SJSA1 (cell line): ENCODE measurements at regions not wholly inside any gene's neighbourhood (a gene's known extent, or its start where the extent isn't known, plus 50 kb on each side); places are given as distances from the start of the nearest gene placed in this dataset.
"Not testable (repeated sequence)": the region's sequence is repeated elsewhere in the genome, so short reads cannot be mapped to it uniquely, and the experiment has no call there.

Experiments used
- DNase-seq, 2 experiments: peaks; one replicate each; pipeline ENCODE4 v3.0.0-alpha.2; 2015 to 2020; ENCODE audit warnings: low spot score in 2 of 2, low read depth in 1 of 2
- H3K27ac ChIP-seq: fragments of 250-450 bp; sonication (Bioruptor Pico); 2 replicates; pipeline ENCODE4 v1.5.1; 2020; ENCODE audit warnings: mild to moderate bottlenecking, moderate library complexity
- H3K27me3 ChIP-seq: fragments of 250-450 bp; sonication (Bioruptor Pico); replicated peaks from 2 replicates; pipeline ENCODE4 v1.5.1; 2020; ENCODE audit warnings: mild to moderate bottlenecking, moderate library complexity
- H3K36me3 ChIP-seq: fragments of 250-450 bp; sonication (Bioruptor Pico); 2 replicates; pipeline ENCODE4 v1.5.1; 2020; ENCODE audit warnings: mild to moderate bottlenecking
- H3K4me1 ChIP-seq: fragments of 250-450 bp; sonication (Bioruptor Pico); replicated peaks from 2 replicates; pipeline ENCODE4 v1.6.1; 2021; ENCODE audit warnings: mild to moderate bottlenecking
- H3K4me3 ChIP-seq: fragments of 250-450 bp; sonication (Bioruptor Pico); 2 replicates; pipeline ENCODE4 v1.5.1; 2020; ENCODE audit warnings: mild to moderate bottlenecking
- H3K9me3 ChIP-seq: fragments of 250-450 bp; sonication (Bioruptor Pico); replicated peaks from 2 replicates; pipeline ENCODE4 v1.5.1; 2020; ENCODE audit warnings: mild to moderate bottlenecking

DNA sequence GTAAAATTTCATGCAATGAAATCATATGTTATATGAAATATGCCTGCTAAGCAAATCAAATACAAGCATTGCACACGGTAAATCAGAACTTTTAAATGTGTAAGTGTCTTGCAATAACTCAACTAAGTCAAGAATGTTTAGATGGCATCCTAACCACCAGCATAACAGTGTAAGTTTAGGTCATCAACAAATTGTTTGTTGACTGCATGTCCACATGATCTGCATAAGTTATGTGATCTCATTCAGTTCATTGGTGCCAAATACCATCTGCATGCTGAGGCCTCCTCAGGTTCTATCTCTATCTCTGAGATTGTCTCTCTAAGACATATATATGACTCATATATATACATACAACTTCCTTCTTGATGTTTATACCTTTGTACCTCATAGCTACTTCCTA lies 159.6 kb upstream of the STK32A start:
- Histone ChIP-seq H3K4me1 (no peaks in the 10 kb centered on the region), H3K36me3 (no peaks in the 10 kb centered on the region), H3K27me3 (no peaks in the 10 kb centered on the region), H3K9me3 (no peaks in the 10 kb centered on the region), H3K4me3 (no peak overlapping the region), H3K27ac (no peak overlapping the region)
- no peak for DNase-seq

DNA sequence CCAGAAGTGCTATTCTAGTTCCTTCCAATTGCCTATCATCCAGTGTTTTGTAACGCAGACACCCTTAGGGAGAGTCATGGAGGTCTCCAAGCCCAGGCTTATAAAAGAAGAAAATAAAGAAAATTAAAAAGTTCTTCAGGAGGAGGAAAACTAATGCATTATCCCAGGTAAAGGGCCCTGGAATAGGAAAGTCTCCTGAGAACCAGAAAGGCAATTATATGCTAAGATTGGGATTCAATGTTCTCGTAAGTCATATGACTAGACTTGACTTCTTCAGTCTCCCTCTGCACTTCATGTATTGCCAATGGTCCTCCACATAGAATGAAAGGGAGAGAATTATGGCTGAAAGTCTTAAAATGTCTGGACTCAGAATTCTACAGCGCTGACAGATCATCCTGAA lies 154.4 kb upstream of the STK32A start:
- Histone ChIP-seq H3K4me1 (no peaks in the 10 kb centered on the region), H3K36me3 (no peaks in the 10 kb centered on the region), H3K27ac (no peak overlapping the region), H3K4me3 (no peak overlapping the region), H3K9me3 (no peaks in the 10 kb centered on the region), H3K27me3 (peaks cover 6% of the 10 kb centered on the region; the same call in 1 of the 2 replicates)
- no peak for DNase-seq

DNA sequence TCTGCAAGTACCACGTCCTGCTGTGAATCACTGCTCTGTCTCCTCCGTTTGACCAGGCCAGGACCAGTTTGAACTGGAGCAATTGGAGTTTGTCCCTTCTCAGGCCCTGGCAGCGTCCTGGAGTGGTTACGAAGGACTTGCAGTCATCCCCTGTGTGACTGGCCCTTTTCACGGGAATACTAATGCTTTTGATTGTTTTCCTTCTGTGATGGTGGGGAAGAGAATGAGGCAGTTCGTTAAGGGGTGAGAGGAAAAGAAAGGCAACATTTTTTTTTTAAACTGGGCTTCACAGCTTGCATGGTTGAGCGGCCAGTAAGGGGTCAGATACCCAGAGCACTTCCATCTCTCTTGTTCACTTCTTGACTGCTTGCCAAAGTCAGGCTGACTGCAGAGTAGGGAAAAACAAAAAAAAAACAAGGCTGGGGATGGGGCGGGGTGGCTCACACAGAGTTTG lies 153.5 kb upstream of the STK32A start:
- no peak overlapping the region for H3K4me3 ChIP-seq
- H3K27me3 ChIP-seq = peaks cover 9% of the 10 kb centered on the region; the same call in 1 of the 2 replicates
- DNase-seq = no peak
- no peaks in the 10 kb centered on the region for H3K4me1 ChIP-seq
- no peaks in the 10 kb centered on the region for H3K36me3 ChIP-seq
- H3K27ac ChIP-seq = no peak overlapping the region
- H3K9me3 ChIP-seq = no peaks in the 10 kb centered on the region

DNA sequence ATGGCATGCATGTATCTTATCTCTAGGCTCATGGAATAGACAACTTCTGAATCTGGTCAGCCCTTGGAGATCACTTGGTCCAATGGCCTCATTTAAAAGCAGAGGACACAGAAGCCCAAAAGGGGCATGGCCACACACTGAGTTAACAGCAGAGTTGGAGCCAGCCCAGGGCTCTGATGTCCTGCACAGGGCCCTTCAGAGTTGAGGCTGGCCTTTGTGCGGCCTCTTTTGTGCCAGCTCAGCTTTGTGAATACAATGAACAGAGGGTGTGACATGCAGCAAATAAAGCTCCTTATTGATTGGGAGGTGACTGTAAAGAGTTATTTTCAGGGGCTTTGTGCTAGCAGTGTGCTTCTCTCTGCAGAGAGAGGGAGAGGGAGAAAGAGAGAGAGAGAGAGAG lies 150.1 kb upstream of the STK32A start:
- H3K27ac ChIP-seq = no peak overlapping the region
- H3K9me3 ChIP-seq = no peaks in the 10 kb centered on the region
- H3K36me3 ChIP-seq = no peaks in the 10 kb centered on the region
- H3K4me1 ChIP-seq = no peaks in the 10 kb centered on the region
- H3K4me3 ChIP-seq = no peak overlapping the region
- peaks cover 9% of the 10 kb centered on the region; the same call in 1 of the 2 replicates for H3K27me3 ChIP-seq
- DNase-seq = no peak

DNA sequence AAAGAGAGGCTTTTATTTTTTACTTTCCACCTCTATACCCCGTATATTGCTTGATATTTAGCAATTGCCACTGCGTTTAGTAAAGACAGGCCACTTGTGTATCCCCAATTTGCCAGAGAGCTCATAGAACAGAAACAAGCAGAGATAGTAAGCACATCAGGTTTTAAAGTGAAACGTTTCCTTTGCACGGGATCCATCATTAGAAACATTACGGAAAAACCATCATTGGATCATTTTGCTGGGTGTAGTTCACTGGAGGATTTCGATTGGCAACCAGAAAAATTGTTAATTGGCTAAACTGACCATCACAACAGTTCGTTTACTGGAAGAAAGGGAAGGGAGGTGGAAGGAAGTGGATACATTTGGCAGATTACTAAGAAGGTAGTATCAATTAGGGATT lies 149.4 kb upstream of the STK32A start:
- Histone ChIP-seq H3K27ac (no peak overlapping the region), H3K27me3 (peaks cover 9% of the 10 kb centered on the region; the same call in 1 of the 2 replicates)
- DNase-seq = no peak

DNA sequence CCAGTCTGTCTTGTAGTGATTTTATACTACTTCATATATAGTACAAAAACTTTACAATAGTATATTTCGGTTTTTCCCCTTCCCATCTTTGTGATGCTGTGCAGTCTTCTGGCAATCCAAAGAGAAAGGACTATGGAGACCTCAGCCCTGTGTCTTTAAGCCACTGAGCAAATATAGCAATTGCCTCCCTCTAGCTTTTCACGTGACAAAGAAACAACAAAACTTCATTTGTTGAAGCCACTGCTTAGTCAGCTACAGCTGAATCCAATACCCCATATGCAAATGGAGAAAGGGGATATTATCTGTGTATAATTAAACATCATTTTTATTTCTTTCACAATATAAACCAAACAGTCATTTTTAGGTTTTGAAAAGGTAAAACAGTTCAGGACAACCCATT lies 142.8 kb upstream of the STK32A start:
- H3K9me3 ChIP-seq = no peaks in the 10 kb centered on the region
- H3K27ac ChIP-seq = no peak overlapping the region
- H3K4me1 ChIP-seq = no peaks in the 10 kb centered on the region
- H3K27me3 ChIP-seq = peaks cover 5% of the 10 kb centered on the region; the same call in 1 of the 2 replicates
- DNase-seq = no peak
- H3K36me3 ChIP-seq = no peaks in the 10 kb centered on the region
- H3K4me3 ChIP-seq = no peak overlapping the region

More for the DNA sequence above, 149.4 kb upstream of the STK32A start:
- Histone ChIP-seq H3K4me3 (no peak overlapping the region), H3K9me3 (no peaks in the 10 kb centered on the region), H3K36me3 (no peaks in the 10 kb centered on the region), H3K4me1 (no peaks in the 10 kb centered on the region)

DNA sequence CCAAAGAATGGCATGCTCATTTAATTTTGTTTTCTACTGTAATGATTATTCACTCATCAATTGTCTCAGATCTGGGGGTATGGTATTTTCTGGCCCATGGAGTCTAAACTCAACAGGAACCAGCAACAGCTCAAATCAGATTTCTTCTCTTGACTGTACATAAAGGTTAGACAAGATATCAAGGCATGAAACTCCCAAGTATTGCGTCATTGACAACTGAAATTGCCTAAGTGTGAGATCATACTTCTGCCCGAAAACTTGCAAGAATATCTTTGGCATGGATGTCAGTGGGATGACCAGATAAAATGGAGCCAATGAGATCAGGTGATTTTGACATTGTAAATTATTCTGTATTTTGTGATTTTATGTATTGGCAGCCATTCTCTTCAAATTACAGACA lies 141.7 kb upstream of the STK32A start:
- Histone ChIP-seq H3K27me3 (peaks cover 5% of the 10 kb centered on the region; the same call in 1 of the 2 replicates), H3K4me1 (peaks cover 2% of the 10 kb centered on the region; the same call in 1 of the 2 replicates), H3K27ac (no peak overlapping the region), H3K36me3 (no peaks in the 10 kb centered on the region), H3K4me3 (no peak overlapping the region), H3K9me3 (no peaks in the 10 kb centered on the region)
- no peak for DNase-seq

DNA sequence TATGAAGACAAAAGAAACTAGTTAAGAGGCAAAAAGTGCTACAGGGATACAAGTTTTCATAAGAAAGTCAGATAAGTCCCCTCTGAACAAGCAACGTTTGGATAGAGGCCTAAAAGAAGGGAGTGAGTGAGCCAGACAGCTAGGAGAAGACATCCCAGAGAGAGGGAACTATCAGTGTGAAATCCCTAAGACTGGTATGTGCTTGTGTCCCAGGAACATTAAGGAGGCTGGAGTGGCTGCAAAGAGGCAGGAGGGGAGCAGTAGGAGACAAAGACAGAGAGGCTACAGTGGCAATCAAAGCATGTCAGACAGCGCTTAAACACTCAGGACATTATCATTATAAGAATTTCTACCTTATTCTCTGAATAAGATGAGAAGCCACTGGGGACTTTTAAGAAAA lies 139.1 kb upstream of the STK32A start:
- no peaks in the 10 kb centered on the region for H3K9me3 ChIP-seq

DNA sequence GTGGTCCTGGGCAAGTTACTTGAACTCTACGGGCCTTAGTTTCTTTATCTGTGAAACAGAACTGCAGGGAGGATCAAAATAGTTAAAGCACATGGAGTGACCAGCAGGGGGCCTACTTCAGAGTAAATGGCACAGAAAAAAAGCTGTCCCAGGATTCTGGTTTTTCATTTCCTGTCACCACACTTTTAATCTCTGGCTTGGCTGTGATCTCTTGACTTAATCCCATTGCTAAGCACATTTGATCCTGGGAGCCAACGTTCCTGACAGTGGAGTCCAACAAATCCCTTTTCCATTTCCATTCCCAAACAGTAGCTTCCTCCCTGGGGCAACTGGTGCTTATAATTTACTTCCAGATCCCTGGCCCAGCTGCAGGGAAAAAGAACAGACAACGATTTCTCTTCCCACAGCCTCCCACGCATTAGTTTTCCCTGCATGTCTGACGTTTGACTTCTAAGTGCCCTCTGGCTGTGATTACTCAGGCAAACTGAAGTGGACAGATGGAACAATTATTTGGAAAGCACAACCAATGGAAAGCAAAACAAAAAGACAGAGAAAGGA lies 136.5 kb upstream of the STK32A start:
- Histone ChIP-seq H3K4me1 (peaks cover 8% of the 10 kb centered on the region; the same call in 1 of the 2 replicates), H3K36me3 (no peaks in the 10 kb centered on the region), H3K27me3 (no peaks in the 10 kb centered on the region), H3K27ac (no peak overlapping the region), H3K9me3 (no peaks in the 10 kb centered on the region), H3K4me3 (no peak overlapping the region)
- peak; percentile 52 to 63 for DNase-seq

More for the DNA sequence above, 139.1 kb upstream of the STK32A start:
- Histone ChIP-seq H3K36me3 (no peaks in the 10 kb centered on the region), H3K27ac (no peak overlapping the region), H3K4me1 (peaks cover 8% of the 10 kb centered on the region; the same call in 1 of the 2 replicates), H3K4me3 (no peak overlapping the region), H3K27me3 (peaks cover 5% of the 10 kb centered on the region; the same call in 1 of the 2 replicates)
- no peak for DNase-seq

DNA sequence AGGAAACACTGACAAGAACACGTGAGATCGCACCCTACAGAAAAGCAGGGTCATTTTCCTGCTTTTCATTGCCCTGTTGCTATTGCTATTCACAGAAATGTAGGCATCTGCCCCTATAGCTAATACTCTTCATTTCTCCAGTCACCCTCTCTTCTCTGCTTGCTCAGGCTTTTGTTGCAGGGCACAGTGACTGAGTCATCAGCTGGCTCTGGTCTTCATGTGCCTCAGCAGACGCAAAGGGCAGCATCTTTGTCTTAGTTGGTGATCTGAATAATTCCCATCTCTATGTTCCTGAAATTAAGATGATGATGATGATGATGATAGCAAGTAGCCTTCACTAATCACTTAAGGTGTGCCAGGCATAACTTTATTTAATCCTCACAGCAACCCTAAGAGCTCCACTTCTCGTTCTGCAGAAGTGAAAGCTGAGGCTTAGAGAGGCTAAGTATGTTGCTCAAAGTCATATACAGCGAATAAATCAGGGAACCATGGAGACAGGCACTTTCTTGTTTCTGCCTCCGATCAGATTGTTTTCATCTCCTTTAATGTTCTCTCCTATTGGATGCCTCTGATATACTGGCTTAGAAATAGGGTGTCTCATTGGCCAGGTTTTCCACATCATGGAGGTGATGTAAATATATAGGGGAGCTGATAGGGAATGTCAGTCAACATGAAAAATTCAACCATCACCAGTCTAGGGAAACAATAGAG lies 133.0 kb upstream of the STK32A start:
- no peak overlapping the region for H3K27ac ChIP-seq
- no peak overlapping the region for H3K4me3 ChIP-seq
- no peaks in the 10 kb centered on the region for H3K9me3 ChIP-seq
- no peak for DNase-seq
- peaks cover 8% of the 10 kb centered on the region; the same call in 1 of the 2 replicates for H3K4me1 ChIP-seq
- no peaks in the 10 kb centered on the region for H3K27me3 ChIP-seq
- H3K36me3 ChIP-seq = no peaks in the 10 kb centered on the region

DNA sequence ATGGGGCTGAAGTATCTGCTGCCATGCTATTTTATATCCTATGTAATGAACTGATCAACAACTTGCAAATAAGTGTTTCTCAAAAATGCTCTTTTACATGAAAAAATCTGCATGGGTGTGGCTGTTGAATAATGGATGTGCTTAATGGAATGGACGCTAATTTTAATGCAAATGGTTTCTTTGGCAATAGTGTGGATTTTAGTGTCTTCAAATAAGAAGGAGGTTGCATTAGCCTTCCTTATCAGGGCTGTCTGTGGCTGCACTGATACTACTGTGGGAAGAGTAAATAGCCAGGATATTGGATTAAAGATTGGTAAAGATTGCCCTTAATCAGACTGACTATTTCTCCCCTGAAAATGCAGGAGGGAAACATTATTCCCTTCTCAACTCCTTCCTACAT lies 121.9 kb upstream of the STK32A start:
- Histone ChIP-seq H3K36me3 (no peaks in the 10 kb centered on the region), H3K9me3 (no peaks in the 10 kb centered on the region), H3K27me3 (no peaks in the 10 kb centered on the region), H3K4me1 (no peaks in the 10 kb centered on the region), H3K27ac (no peak overlapping the region), H3K4me3 (no peak overlapping the region)
- no peak for DNase-seq

DNA sequence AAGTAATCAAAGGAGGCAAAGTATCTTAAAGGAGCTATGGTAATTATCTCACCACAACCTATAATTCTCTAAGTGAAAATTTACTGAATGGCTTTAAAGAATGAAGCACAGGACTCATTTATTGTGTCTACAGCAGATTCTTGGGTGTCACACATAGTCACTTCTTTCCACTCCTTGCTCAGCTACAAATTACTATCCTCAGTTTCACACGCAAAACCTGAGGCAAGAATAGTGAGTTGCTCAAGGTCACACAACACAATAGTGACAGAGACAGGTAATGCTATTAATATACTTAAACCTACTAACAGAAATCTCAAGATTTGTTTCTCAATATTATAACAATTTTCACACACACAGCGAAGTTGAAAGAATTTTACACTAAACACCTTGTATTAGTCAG lies 120.9 kb upstream of the STK32A start:
- DNase-seq = no peak
- no peaks in the 10 kb centered on the region for H3K9me3 ChIP-seq
- no peak overlapping the region for H3K4me3 ChIP-seq
- no peaks in the 10 kb centered on the region for H3K27me3 ChIP-seq
- no peaks in the 10 kb centered on the region for H3K4me1 ChIP-seq
- no peak overlapping the region for H3K27ac ChIP-seq
- H3K36me3 ChIP-seq = no peaks in the 10 kb centered on the region

DNA sequence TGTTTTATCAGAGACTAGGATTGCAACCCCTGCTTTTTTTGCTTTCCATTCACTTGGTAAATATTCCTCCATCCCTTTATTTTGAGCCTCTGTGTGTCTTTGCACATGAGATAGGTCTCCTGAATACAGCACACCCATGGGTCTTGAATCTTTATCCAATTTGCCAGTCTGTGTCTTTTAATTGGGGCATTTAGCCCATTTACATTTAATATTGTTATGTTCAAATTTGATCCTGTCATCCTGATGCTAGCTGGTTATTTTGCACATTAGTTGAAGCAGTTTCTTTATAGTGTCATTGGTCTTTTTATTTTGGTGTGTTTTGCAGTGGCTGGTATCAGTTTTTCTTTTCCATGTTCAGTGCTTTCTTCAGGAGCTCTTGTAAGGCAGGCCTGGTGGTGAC lies 95.1 kb upstream of the STK32A start:
- not testable (repeated sequence) for H3K4me3 ChIP-seq, H3K36me3 ChIP-seq, H3K9me3 ChIP-seq, H3K4me1 ChIP-seq, H3K27ac ChIP-seq, DNase-seq, H3K27me3 ChIP-seq

DNA sequence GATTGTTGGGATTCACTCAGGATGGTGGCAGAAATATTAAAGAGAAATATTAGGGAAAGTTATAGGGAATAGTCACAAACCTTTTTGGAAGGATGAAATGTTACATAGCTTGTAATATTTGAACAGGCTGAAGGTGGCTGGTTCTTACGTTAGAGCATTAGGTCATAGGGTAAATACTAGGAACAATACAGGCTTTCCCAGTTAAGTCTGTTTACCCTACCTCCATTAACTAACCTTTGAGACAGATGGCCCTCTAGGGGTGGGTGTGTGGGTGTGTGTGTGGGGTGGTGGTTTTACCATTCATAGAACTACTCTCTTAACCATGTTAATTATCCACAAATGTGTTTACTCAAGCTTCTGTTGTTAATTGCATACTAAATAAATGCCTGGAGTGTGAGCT lies 94.3 kb upstream of the STK32A start:
- Histone ChIP-seq H3K27ac (no peak overlapping the region), H3K27me3 (no peaks in the 10 kb centered on the region), H3K36me3 (no peaks in the 10 kb centered on the region), H3K4me3 (no peak overlapping the region), H3K4me1 (no peaks in the 10 kb centered on the region), H3K9me3 (no peaks in the 10 kb centered on the region; the same call in 1 of the 2 replicates)
- no peak for DNase-seq
